ENCODE measurements at regions not wholly inside any gene's neighbourhood (a gene's known extent, or its start where the extent isn't known, plus 50 kb on each side); places are given as distances from the start of the nearest gene placed in this dataset.

DNA sequence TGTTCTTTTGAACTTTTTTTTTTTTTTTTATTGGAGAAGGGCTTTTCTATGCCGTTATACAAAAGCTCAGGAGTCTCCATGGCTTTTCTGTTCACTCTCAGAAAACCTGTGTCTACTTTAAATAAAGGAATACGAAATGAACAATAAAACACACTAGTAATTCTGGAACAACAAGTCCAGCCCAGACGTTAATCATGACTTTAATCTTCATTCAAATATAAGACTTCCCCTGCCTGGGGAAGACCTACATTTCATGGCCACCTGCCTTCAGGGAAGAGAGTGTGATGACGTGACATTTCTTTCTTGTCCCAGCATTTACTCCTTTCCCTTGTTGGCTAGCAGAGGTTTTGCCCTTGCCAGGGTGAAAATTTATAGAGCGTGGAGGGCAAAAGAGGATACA lies 564.5 kb downstream of the PDCD6IP start:
- DNase-seq (ENCODE audit: low read depth), result no peak
- in situ Hi-C loops (cut with HindIII; ENCODE audit: low pct_unique_long_range_greater_than_20kb, low sequenced_read_pairs), result no loop called here

DNA sequence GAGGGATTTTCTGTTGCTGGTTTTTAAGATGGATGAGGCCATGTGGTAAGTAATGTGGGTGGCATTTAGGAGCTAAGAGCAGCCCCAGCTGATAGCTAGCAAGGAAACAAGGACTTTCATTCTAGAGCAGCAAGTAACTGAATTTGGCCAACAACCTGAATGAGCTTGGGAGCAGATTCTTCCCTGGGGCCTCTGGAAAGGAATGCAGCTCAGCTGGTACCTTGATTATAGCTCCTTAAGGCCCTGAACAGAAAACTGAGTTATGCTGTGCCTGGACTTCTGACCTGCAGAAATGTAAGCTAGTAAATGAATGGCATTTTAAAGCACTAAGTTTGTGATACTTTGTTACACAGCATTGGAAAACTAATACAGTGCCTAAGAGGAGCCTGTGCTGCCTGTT lies 565.5 kb downstream of the PDCD6IP start:
- DNase-seq (ENCODE audit: low read depth), result no peak
- in situ Hi-C loops (cut with HindIII; ENCODE audit: low pct_unique_long_range_greater_than_20kb, low sequenced_read_pairs), result no loop called here

DNA sequence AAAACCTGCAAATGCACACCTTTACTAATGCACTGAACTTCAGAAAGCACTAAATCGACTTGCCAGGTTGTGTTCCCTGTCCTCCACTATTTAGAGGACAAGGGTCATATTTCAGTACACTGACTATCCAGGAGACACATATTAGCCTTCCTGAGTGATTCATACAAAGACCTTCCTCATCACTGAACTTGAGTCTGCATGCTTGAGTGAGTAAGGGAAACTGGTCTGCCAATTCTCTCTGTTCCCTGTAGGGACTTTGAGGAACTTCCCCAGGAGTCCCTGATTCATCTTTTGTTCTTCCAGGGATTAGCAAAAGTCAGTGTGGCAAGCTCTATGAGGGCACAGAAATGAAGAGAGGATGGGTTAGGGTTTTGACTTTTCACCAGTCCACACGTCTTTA lies 565.9 kb downstream of the PDCD6IP start:
- DNase-seq (ENCODE audit: low read depth), result peak; percentile 57
- in situ Hi-C loops (cut with HindIII; ENCODE audit: low pct_unique_long_range_greater_than_20kb, low sequenced_read_pairs), result no loop called here

DNA sequence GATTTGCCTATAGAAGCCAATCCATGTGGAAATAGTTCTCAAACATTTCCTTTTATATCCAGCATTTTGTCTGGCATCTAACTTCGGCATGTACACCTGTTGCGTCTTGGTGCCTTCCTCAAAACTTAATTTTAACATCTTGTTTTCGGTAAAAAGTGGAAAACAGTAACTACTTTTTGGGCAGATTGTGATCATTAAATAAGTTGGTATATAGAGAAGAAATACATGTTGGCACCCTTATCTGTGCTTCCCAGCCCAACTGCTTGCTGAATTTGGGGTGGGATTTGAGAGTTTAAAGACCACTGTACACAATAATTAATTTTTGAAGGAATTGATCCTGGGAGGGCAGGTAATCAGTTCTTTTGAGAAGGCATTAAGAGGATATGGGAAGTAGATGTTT lies 566.8 kb downstream of the PDCD6IP start:
- in situ Hi-C loops (cut with HindIII; ENCODE audit: low pct_unique_long_range_greater_than_20kb, low sequenced_read_pairs), result no loop called here
- DNase-seq (ENCODE audit: low read depth), result no peak

DNA sequence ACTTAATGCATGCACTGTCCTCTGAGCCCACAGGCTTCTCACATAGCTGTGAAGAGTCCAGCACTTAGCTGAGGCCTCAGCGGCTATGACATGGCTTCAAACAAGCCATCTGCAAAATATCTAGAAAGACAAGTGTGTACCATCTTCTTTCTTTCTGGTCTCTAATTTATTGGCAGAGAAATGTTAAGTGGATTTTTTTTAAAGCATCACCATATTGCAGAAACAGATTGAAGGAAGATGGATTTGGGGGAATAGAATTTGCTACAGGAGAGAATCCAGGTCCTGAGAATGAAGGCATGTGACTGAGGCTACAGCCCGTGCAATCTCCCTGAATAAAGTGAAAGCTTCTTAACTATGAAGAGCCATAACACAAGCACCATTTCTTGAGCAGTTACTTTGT lies 567.3 kb downstream of the PDCD6IP start:
- in situ Hi-C loops (cut with HindIII; ENCODE audit: low pct_unique_long_range_greater_than_20kb, low sequenced_read_pairs), result no loop called here
- no peak for DNase-seq (ENCODE audit: low read depth)

DNA sequence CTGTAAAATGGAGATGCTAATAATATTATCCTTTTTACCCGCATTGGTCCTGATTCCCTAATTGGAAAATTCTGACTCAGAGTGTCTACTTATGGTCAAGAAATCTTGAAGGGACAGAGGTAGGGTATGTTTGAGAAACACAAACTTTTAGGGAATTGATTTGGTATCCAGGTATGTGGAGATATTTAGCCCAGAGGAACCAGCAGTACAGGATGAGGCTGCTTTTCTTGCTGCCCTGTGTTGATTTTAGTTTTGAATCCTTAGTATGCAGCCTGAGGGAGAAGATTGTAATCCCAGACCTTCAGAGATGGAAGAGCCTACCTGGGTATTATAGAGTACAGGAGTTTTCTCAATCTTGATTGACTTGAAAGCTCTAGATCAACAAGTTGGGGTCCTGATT lies 569.1 kb downstream of the PDCD6IP start:
- DNase-seq (ENCODE audit: low read depth), result no peak
- in situ Hi-C loops (cut with HindIII; ENCODE audit: low pct_unique_long_range_greater_than_20kb, low sequenced_read_pairs), result no loop called here

DNA sequence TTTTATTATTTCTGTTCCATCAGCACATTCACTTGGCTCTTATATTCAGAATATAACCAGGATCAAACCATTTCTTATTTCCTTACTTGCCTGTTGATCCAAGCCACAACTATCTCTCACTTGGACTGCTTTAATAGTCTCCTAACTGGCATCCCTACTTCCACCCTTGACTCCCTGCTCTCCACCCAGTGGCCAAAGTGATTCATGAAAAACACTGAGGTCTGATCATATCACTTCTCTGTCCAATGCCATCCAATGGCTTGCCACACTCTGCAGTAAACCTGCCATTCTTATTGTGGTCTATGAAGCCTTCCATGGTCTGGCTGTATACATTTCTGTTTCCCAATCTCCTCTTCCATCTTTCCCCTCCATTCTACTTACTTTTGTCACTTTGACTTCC lies 576.1 kb downstream of the PDCD6IP start:
- DNase-seq (ENCODE audit: low read depth), result no peak
- in situ Hi-C loops (cut with HindIII; ENCODE audit: low pct_unique_long_range_greater_than_20kb, low sequenced_read_pairs), result no loop called here

DNA sequence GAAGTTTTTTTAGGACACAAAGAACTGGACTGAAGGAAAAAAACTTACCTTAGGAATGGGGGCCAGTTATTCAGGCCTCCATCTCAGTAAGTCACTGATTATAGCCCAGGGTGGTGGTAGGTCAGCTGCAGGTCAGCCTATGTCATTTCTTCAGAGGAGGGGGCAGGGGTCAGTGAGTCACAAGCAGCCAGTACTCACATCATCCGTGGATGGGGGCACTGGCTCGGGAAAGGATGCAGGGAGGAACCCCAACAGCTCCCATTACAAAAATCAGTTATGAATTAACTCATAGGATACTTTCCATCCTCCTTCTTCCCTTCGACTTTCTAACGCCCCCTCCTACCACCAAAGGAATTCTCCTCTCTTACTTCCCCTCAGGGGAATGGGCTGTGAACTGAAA lies 578.3 kb downstream of the PDCD6IP start:
- no peak for DNase-seq (ENCODE audit: low read depth)
- in situ Hi-C loops (cut with HindIII; ENCODE audit: low pct_unique_long_range_greater_than_20kb, low sequenced_read_pairs), result no loop called here

DNA sequence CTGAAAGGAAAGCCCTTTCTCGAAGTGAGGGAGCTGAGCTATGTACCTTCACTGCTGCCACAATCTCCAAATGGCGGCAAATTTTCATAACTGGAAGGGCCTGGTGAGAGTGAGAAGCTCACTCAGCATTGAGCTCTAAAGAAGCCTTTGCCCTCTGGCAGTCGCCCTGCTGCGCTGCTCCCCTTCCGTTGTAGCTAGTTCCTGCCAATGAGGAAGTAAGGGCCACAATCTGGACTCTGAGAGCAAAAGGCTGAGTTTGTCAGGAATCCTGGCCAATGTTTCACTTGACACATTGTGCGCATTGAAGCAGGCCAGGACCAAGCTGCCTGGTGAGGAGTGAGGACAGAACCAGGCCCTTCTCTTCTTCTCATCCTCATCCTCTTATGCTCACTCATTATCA lies 579.5 kb downstream of the PDCD6IP start:
- DNase-seq (ENCODE audit: low read depth), result no peak
- in situ Hi-C loops (cut with HindIII; ENCODE audit: low pct_unique_long_range_greater_than_20kb, low sequenced_read_pairs), result no loop called here

DNA sequence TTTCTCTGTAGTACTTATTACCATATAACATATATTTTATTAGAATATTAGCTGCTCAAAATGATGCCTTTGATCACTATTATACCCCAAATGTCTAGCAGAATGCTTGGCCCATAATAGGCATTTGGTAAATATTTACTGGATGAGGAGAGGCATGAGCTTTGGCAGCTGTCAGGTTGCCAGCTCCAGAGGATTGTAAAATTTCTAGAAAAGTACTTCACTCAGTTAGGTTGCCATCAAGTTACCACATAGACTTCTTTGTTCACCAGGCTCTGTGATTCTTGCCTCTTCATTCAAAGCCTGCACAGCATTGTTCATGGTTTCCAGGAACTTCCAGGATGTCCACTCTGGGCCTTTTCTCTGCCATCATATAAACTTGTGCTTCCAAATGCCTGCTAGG lies 582.8 kb downstream of the PDCD6IP start:
- in situ Hi-C loops (cut with HindIII; ENCODE audit: low pct_unique_long_range_greater_than_20kb, low sequenced_read_pairs), result no loop called here

DNA sequence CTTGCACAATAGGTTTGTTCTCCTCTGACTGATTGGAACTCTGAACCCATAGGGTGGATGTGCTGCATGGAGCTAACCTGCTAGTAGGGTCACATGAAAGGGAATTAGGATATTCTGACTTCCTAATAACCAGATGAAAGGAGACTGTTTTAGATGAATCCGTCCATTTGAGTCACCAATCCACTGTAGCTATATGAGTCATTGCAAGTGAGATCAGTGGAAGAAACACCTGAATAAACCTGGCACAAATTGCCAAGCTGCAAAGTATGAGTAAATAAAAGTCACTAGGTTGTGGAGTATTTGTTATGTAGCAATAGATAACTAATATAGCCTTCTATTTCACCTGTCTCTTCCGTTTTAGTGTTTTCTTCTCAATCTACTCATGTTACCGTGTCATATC lies 584.4 kb downstream of the PDCD6IP start:
- peak; percentile 12 for DNase-seq (ENCODE audit: low read depth)
- in situ Hi-C loops (cut with HindIII; ENCODE audit: low pct_unique_long_range_greater_than_20kb, low sequenced_read_pairs), result no loop called here

More for the DNA sequence above, 582.8 kb downstream of the PDCD6IP start:
- no peak for DNase-seq (ENCODE audit: low read depth)

DNA sequence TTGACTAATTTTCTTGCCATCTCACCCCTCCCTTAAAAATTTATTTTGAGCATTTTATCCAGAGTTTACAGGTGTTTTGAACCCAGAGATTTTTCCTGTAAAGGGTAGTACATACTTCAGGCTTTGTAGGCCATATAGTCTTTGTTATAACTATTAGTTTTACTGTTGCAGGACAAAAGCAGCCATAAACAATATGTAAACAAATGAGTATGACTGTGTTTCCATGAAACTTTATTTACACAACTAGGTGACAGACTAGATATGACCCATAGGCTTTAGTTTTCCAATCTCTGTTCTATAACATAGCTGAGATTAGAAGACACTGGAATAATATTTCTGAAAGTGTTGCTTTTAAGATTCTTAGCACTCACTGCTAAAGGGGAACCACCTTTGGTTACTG lies 587.9 kb downstream of the PDCD6IP start:
- in situ Hi-C loops (cut with HindIII; ENCODE audit: low pct_unique_long_range_greater_than_20kb, low sequenced_read_pairs), result no loop called here
- DNase-seq (ENCODE audit: low read depth), result no peak

DNA sequence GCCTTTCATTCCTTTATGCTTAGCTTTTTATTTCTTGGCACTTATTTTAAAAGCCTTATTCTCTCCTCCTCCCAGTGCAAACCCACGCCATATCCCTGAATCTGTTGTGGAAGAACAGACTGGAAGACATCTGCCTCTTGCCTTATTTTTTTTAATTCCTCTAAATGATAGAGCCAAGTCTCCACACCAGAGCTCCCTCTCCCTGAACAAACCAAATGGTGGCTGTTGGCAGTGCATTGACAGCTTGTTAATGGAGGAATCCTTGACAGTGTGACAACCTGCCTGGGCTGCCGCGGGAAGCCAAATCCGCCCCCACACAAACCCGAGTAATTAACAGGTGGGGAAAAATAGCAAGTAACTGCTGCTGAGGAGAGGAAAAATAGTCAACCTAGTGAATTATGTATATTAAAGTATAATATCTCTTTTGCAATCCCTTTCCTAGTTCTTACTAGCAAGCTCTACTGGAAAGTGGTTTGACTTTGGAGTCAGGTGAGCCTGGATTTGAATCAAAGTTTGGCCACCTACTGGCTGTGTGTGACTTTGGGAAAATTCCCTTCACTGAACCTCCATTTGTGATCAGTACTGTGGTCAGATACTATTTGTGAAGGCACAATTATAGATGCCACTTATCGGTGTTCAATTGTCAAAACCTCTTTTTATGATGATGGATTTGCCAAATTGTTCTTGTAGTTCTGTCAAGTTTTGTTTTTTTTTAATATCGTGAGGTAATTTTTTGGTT lies 589.6 kb downstream of the PDCD6IP start:
- in situ Hi-C loops (cut with HindIII; ENCODE audit: low pct_unique_long_range_greater_than_20kb, low sequenced_read_pairs), result no loop called here
- DNase-seq (ENCODE audit: low read depth), result no peak

DNA sequence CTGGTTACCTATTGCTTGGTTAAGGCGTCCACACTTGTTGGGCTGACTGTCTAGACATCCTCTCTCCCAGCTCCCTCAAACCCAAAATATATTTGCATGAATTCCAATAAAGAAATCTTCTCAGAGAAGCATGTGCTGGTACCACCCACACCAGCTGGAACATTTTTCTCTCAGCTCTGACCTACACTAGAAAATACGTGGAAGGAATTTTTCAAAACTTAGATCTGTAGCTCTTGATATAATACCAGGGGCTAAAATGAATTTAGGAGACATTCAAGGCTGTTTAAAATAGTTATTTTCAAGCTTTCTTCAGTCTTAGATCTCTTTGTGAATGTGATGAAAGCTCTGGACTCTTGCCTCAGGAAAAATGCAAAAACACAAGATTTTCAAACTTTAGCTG lies 590.4 kb downstream of the PDCD6IP start:
- DNase-seq (ENCODE audit: low read depth), result no peak
- in situ Hi-C loops (cut with HindIII; ENCODE audit: low pct_unique_long_range_greater_than_20kb, low sequenced_read_pairs), result no loop called here

DNA sequence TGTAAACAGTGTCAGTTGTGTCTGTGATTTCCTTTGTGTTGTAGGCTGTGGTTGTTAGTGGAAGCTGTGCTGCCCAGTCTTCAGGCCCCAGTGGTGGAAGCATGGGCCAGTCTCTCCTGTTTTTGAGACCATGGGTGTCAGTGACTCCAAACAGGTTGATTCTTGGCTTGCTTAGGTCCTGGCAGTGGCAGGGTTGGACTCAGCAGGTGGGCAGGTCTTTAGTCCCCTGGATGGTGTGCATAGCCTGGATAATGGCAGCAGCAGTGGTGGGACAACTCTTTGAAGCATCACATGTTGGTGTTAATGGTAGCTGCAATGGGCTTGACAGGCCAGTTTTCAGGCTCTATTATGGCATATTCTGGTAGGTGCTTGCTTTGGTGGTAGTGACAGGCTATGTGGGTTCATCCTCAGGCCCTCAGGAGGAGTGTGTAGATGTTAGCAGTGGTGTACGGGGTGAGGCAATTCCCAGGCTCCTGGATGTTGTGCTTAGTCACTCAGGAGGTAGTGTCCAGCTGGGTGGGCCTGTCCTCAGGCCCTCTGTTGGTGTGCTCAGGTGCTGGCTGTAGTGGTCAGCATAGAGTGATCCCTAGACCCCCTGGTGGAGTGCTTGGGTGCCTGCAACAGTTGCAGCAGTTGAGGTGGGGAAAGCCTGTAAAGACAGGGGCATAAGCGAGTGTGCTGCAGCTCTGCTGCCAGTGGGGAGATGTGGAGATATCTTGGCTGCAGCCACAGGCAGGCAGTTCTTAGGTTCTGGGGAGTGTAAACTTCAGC lies 596.7 kb downstream of the PDCD6IP start:
- in situ Hi-C loops (cut with HindIII; ENCODE audit: low pct_unique_long_range_greater_than_20kb, low sequenced_read_pairs), result no loop called here
- no peak for DNase-seq (ENCODE audit: low read depth)

DNA sequence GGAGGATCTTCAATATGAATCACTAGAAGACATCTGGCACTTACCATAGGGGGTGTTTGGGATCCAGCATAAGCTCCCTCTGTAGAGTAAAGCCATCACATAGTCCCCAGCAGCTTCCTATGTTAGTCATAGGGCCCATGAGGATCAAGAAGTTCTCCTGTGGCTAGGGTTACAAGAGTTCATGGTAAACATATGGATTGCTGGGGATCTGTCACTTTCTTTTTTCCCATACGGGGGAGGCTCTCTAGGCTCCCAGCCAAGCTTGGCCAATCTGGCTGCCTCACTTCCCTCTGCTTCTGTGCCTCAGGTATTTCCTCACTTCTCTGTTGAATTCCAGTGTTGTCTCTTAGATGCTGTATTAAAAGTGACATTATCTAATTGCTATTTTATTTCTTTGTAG lies 597.9 kb downstream of the PDCD6IP start:
- no peak for DNase-seq (ENCODE audit: low read depth)
- in situ Hi-C loops (cut with HindIII; ENCODE audit: low pct_unique_long_range_greater_than_20kb, low sequenced_read_pairs), result no loop called here

DNA sequence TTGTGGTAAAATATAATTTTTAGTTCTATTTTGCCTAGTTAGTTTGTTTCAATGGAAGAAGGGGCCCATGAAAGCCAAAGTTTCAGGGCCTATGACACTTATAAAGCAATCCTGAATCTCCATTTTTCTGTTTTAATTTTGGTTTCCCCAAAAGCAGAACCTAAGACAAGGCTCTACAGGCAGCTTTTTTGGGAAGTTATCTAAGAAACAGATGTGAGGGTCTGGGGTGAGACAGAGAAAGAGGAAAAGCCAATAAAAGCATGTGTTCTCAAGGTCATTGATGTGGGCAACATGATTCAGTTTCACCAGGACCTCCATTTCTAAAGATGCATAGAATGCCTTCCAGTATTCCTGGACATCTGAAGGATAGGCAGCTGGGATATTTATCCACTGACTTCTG lies 598.5 kb downstream of the PDCD6IP start:
- no peak for DNase-seq (ENCODE audit: low read depth)
- in situ Hi-C loops (cut with HindIII; ENCODE audit: low pct_unique_long_range_greater_than_20kb, low sequenced_read_pairs), result no loop called here

DNA sequence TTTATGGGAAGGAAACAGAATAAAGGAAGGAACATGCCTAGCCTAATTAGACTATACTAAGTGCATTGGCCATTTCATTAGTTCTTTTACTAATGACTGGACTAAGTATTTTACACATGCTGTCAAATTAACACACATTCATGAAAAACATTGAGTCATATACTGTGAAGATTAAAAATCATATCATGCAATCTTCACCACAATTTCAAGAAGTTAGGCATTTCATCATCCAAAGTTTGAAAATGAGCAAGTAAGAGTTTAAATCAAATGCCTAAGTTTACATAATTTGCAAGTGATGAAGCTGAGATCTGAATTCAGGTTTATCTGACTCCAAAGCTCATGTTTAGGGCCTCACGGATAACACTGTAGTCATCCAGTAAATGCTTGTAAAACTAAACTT lies 601.0 kb downstream of the PDCD6IP start:
- in situ Hi-C loops (cut with HindIII; ENCODE audit: low pct_unique_long_range_greater_than_20kb, low sequenced_read_pairs), result no loop called here
- DNase-seq (ENCODE audit: low read depth), result no peak

DNA sequence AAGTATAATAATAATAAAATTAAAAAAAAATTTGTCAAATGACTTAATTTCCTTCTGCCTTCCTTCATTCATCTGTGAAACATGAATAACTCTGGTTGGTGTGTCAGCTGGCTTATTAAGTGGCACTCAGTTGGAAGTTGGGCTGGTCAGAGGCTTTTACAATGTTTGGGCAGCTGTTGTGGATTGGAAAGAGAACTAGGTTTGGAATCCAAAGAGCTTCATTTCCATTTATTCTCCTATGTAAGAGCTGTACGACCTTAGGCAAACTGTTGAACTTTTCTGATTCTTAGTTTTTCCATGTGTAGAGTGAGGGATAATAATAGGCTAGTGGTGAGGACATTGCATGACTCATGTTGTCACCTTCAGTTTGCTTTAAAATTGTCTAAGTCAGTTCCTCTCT lies 606.7 kb downstream of the PDCD6IP start:
- in situ Hi-C loops (cut with HindIII; ENCODE audit: low pct_unique_long_range_greater_than_20kb, low sequenced_read_pairs), result no loop called here

DNA sequence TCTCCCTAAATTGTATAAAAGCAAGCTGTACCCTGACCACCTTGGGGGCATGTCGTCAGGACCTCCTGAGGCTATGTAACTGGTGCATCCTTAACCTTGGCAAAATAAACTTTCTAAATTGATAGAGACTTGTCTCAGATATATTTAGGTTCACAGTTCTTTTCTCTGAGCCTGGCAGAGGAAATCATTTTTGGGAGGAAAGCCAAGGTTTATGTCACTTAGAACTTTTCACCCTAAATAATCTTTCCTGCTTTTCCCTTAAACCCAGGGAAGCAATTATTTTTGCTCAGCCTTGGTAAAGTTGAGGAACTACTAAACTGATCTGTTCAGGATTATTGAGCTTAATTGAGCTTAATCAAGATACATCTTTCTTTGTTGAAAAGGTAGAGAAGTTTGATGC lies 608.9 kb downstream of the PDCD6IP start:
- DNase-seq (ENCODE audit: low read depth), result no peak
- in situ Hi-C loops (cut with HindIII; ENCODE audit: low pct_unique_long_range_greater_than_20kb, low sequenced_read_pairs), result no loop called here

More for the DNA sequence above, 606.7 kb downstream of the PDCD6IP start:
- DNase-seq (ENCODE audit: low read depth), result no peak
